ENCODE measurements at regions not wholly inside any gene's neighbourhood (a gene's known extent, or its start where the extent isn't known, plus 50 kb on each side); places are given as distances from the start of the nearest gene placed in this dataset.
"Not testable (repeated sequence)": the region's sequence is repeated elsewhere in the genome, so short reads cannot be mapped to it uniquely, and the experiment has no call there.

DNA sequence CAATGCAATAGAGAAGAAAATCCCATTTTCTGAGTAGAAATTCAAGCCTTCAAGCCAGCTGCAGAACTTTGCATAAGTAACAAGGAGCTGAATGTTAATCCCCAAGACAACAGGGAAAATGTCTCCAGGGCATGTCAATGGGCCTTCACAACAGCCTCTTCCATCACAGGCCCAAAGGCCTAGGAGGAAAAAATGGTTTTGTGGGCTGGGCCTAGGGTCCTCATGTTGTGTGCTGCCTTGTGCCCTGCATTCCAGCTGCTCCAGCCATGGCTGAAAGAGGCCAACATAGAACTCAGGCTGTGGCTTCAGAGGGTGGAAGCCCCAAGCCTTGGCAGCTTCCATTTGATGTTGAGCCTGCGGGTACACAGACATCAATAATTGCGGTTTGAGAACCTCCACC lies 1208.8 kb downstream of the PLA2G4A start:
- DNase-seq (ENCODE audit: low read depth), result not testable (repeated sequence)

DNA sequence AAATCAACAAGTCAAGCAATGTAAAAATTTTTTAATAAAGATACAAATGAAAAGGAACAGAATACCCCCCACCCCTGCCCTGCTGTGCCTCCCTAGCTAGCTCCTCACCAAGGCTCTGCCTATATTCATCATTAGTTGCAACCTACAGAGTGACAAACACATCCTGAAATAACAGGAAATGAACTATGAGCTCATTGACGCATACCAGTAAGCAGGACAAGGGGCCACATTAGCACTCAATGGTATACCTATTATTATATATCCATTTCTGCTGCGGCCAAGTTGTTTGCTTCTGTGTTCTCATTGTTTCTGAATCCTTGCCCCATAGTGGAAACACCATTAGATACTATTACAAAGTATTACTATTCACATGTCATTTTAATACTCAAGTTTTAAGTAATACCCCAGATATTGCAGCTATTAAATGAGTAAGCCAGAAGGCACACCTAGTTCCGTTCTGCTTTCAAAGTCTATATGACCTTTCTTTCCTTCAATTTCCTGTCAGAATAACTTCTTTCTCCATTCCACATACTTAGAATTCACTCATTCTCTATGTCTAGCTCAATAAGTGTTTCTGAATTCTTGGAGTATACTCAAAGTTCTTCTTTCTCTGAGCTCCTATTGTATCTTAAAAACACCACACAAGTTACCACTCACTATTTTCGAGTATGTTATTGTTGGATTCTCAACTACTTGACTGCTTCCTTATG lies 1214.9 kb downstream of the PLA2G4A start:
- DNase-seq (ENCODE audit: low read depth), result no peak

DNA sequence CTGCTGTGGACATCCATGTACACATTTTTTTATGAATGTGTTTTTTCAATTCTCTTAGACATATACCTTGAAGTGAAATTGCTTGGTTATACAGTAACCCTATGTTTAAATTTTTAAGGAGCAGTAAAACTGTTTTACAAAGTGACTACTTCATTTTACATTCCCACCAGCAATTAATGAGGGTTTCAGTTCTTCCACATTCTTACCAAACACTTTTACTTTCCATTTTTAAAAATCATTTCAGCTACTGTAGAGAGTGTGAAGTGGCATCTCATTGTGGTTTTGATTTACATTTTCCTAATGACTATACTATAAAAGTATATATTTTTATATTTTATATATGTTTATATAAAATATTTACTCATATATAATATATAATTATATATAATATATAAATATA lies 1221.5 kb downstream of the PLA2G4A start:
- no peak for DNase-seq (ENCODE audit: low read depth)

DNA sequence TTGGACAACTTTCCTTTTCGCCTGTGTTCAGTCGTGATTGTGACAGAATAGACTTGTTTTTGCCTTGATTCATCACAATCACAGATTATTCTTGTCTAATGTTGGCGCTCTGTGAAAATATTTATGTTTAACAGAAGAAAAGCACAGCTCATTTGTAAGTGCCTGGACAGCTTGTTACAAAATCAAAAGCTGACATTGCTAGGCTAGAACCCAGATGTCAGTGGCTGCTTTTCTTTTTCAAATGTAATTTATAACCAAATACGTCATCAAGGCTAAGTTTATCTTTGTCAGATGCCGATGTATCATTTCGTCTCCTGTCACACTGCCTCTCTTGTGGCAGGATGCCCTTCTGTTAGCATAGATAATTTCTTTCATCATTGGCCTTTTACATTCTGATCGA lies 1227.3 kb downstream of the PLA2G4A start:
- no peak for DNase-seq (ENCODE audit: low read depth)

DNA sequence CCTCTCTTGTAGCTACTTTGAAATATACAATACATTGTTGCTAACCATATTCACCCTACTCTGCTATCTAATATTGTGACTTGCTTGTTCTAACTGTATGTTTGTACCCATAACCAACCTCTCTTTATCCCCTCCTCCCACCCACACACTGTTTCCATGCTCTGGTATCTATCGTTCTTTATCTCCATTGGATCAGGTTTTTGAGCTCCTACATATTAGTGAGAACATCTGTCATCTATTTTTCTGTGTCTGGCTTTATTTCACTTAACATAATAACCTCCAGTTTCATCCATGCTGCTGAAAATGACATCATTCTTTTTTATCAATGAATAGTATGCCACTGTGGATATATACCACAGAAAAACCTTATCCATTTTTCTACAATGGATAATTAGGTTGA lies 1230.1 kb downstream of the PLA2G4A start:
- DNase-seq (ENCODE audit: low read depth), result no peak

DNA sequence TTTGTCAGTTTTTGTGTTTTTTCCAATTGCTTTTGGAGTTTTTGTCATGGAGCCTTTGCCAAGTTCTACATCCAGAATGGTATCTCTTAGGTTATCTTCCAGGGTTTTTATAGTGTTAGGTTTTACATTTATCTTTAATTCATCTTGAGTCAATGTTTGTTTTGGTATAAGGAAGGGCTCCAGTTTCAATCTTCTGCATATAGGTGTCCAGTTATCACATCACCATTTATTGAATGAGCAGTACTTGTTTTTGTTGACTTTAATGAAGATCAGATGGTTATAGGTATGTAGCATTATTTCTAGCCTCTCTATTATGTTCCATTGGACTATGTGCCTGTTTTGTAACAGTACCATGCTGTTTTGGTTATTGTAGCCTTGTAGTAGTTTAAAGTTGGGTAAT lies 1233.1 kb downstream of the PLA2G4A start:
- DNase-seq (ENCODE audit: low read depth), result no peak

DNA sequence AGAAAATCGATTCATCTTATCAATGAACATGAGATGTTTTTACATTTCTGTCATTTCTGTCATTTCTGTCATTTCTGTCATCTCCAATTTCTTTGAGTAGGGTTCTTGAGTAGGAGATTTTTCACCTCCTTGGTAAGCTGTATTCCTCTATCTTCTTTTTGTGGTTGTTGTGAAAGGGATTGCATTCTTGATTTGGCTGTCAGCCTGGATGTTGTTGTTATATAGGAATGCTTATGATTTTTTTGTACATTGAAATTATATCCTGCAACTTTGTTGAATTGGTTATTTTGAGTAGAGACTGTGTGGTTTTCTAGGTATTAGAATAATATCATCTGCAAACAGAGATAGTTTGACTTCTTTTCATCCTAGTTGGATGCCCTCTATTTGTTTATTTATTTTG lies 1233.7 kb downstream of the PLA2G4A start:
- no peak for DNase-seq (ENCODE audit: low read depth)

DNA sequence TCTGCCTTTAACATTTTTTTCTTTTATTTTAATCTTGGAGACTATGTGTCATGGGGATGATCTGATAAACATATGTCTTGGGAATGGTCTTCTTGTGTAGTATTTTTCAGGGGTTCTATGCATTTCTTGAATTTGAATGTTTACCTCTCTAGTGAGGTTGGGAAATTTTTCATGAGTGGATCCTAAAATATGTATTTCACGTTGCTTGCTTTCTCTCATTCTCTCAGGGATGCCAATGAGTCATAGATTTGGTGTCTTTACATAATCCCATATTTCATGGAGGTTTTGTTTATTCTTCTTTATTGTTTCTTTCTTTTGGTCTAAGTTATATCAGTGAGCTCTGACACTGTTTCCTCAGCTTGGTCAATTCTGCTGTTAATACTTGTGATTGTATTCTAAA lies 1237.2 kb downstream of the PLA2G4A start:
- no peak for DNase-seq (ENCODE audit: low read depth)

DNA sequence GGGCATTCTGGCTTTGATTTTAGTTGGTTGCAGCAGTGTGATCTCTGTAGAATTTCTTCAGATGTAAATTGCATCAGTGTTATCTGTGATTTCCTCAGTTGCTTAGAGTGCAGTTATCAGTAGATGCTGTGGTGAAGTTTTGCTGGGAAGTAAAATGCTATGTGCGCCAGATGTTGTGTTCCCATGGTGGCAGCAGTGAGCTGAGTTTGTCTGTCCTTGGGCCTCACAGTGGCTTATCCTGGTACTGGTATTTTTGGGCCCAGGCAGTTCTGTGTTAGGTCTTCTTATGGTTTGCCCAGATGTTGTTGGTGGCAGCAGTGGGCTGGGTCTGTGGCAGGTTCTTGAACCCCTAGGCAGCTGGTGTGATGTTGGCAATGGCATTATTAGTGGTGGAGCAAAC lies 1242.1 kb downstream of the PLA2G4A start:
- no peak for DNase-seq (ENCODE audit: low read depth)

DNA sequence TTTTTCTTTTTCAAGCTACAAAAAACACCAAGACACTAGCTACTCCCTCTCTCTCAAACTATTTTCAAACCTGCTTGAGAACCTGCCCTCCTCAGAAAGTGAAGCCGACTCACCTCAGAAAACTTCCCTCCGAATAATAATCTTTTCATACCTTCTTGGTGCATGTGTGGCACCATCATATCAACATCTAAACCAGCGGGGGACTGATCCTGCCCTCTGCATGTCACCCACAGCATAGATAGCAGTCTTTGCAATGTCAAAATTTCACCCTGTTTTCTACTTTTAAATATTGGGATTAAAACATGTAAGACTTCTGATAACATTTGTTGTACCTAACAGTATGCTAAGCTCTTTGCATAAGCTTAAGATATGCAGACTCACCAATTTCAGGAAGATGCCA lies 1260.3 kb downstream of the PLA2G4A start:
- no peak for DNase-seq (ENCODE audit: low read depth)

DNA sequence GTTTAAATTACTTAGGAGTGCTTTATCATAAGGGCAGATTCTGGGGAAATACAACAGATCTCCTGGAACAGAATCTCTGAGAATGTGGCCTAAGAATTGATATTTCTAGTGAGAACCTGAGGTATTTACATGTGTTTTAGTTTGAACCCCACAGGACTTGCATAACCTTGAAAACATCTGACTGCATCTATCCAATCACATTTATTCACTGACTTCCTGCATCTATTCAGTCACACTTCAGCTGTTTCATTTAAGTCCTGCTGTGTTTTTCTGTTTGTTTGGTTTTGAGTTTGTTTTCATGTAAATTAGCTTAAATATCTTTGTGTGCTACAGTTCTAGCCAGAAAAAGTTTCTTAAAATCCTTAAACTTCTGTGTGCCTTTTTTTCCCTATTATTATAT lies 1260.7 kb downstream of the PLA2G4A start:
- DNase-seq (ENCODE audit: low read depth), result no peak

DNA sequence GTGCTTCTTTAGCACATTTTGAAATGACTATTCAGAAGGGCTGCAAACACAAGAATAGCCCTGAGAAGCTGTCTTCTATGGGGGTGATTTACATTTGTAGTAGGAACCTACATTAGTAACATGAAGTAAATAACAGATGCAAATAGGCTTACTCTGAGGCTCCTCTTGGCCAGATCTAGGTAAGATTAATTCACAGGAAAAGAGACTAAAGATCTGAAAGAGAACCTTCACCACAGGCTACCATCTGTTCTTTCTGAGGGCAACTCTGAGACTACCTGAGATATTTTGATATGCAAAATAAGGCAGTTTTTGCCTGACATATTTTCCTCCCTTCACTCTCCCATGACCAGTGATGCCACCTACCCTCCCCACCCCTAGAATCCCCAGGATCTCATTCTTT lies 1267.8 kb downstream of the PLA2G4A start:
- DNase-seq (ENCODE audit: low read depth), result no peak

DNA sequence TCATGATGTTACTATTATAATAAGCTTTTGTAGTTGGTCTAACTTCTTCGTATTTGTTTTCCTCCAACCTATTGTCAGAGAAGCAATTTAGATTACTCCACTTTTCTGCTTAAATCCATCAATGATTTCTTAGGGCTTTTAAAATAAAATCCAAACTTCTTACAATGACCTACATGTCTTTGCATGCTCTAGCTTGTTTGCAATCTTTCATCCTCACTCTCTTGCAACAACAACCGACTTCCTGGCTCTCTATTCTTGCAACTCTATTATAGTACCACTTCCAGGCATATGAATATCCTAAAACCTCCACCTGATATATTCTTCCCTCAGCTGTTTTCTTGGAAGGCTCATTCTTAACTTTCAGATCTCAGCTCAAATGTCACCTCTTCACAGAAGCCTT lies 1288.7 kb downstream of the PLA2G4A start:
- DNase-seq (ENCODE audit: low read depth), result no peak

DNA sequence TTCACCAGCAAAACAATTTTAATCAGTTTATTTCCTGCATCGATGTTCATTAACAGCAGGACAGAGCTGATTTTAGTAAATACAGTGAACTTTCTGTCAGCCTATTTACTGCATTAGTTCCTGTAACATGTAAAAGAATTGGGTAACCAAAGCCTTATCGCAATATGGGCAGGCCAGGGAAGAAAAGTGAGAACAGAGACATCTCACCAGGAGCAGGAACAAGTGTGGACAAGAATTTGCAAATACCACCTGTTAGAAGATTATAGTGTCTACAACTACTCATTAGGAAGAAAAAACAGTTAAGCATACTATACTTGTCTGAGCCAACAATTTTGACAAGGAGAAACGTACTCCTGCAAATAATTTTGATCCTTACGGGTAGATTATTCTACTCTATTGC lies 1293.9 kb downstream of the PLA2G4A start:
- no peak for DNase-seq (ENCODE audit: low read depth)

DNA sequence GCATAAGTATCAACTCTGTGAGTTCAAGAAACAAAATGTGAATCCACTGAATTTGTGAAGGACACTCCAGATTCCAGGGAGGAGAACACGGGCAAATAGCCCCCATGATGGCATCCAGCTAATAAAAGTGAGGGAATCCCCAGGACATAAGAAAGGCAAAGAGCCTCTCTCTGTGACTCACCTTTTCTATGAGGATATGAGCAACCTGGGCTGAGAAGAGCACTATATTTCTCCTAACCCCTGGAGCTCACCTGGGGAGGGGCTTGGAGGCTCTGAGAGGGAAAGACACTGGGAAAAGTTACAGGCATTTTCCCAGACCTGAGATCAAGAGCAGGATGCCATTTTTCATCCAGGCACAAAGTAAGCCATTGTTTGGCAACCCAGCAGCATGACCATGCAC lies 1298.8 kb downstream of the PLA2G4A start:
- DNase-seq (ENCODE audit: low read depth), result no peak

DNA sequence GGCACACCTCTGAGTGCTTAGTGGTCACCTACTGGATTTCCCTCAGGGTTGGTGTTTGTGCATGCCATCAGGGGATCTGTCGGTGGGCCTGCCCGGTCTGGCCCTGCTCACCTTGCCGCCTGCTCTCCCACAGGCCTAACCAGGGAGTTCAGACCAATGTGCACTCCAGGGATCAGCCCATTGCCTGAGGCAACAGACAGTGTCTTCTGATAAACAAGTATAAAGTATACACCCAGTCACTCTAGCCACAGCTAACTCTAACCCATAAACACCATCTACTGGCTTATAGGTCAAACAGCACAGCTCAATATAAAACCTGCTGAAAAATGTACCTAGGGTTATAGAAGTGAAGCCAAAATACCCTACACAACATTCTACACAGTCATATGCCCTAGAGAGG lies 1300.0 kb downstream of the PLA2G4A start:
- DNase-seq (ENCODE audit: low read depth), result peak; percentile 20

DNA sequence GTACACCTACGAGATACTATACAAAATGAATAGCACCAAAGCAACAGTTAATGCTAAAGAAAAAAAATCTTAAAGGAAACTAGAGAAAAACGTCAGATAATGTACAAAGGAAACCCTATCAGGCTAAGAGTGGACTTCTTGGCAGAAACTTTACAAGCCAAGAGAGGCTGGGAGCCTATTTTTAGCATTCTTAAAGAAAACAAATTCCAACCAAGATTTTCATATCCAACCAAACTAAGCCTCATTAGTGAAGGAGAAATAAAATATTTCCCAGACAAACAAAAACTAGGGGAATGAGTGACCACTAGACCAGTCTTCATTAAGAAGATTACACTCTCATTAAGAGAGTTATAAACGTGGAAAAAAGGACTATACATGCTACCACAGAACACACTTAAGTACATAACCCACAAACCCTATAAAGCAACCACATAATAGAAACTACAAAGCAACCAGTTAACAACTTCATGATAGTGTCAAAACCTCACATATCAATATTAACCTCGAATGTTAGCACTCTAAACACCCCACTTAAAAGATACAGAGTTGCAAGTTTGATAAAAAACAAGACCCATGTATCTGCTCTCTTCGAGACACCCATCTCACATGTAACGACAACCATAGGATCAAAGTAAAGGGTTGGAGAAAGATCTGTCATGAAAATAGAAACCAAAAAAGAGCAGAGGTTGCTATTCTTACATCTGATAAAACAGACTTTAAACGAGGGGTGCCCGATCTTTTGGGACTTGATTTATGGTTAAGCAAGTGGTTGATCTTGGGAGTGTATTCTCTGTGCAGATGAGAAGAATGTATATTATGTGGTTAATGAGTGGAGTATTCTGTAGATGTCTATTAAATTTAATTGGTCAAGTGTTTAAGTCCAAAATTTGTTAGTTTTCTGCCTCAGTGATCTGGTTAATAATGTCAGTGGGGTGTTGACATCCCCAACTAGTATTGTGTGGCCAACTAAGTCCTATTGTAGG lies 1301.4 kb downstream of the PLA2G4A start:
- DNase-seq (ENCODE audit: low read depth), result no peak

DNA sequence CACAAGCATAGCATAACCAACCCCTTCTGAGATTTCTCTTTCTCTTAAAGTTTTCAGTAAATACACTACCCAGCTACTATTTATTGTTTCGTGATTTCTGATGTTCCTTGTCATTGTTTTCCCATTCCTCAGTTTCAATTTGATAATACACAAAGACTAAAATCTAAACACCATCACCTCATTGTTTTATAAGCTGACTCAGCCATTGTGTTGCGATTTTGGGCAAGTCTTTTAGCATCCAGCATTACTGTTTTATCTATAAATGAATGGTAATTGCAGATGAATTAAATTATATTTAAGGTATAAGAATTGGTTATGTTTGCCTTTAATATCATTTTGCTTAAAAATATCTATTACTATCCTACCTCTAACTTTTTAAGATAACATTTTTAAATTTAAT lies 1308.5 kb downstream of the PLA2G4A start:
- DNase-seq (ENCODE audit: low read depth), result no peak

DNA sequence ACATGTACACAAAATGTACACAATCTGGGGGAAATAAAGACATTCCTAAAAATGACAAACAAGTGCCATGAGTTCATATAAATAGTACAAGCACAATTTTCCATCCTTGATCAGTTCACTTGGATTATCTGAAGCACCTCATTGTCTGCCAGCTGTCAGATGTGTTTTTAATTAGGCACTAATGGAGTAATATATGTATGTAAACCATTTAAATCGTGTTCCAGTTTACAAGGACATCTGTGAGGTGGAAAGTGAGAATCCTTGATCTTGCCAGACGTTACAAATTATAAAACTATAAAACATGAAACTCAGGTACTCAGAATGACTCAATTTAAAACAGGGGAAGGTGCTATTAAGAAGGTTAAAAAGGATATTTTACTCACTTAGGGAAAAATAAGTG lies 1312.2 kb downstream of the PLA2G4A start:
- no peak for DNase-seq (ENCODE audit: low read depth)

DNA sequence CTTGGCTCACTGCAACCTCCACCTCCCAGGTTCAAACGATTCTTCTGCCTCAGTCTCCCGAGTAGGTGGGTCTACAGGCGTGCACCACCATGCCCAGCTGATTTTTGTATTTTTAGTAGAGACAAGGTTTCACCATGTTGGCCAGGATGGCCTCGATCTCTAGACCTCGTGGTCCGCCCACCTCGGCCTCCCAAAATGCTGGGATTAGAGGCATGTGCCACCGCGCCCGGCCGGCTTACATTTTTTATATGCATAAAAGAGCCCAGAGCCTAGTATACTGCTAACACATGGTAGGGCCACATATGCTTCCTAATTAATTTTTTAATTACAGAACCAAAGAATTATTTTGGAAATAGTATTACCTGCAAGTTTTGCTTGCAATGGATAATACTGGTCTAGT lies 1325.4 kb downstream of the PLA2G4A start:
- no peak for DNase-seq (ENCODE audit: low read depth)

DNA sequence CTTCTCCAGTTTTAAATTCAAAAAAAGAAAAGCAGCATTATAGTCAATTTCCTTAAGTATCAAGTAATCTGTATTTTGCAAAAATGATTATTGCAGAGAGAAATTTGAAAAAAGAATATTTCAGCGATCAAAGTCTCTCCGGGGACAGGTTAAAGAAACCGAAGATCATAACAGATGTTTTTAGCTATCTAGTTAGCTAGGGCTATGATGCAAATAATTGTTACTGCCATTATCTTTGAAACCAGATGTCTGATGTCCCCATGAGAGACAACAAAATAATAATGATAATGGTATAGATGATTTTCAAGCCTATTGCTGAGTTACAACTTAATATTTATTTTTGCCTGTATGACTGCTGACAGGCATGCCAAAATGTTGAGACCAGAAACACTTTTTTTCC lies 1326.0 kb downstream of the PLA2G4A start:
- DNase-seq (ENCODE audit: low read depth), result no peak

DNA sequence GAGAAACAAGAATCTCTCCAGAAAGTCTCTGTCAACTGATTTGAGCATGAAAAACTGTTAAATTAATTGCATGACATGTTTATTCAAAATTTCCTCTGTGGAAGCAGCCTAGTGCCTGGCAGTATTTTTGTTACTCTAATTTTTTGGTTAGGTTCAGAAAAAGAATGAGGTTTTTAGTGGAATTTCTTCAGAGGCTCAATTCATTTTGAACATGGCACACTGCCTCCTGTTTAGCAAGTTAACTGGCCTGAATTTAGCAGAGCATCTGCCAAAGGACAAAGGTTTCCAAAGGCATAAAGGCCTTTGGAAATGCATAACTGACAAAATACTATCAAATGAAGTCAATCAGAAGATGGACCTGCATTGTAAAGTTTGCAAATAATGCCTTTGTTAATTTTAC lies 1326.5 kb downstream of the PLA2G4A start:
- no peak for DNase-seq (ENCODE audit: low read depth)

DNA sequence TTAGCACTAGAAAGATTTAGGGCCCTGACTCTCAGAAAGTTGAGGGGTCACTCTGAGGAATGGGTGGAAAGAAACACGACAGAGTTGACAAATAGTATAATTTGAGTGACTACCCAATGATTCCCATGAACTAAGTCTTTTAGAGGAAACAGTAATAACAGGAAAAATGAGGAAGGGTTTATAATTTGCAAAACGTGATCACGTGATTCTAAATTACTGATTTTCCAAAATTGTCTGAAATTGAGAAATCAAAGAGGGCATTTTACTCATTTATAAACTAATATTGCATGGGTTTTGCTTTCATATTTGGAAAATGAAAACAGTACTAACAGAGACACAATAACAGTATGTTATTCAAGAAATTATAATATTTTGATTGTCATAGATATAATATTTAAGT lies 1335.7 kb downstream of the PLA2G4A start:
- DNase-seq (ENCODE audit: low read depth), result no peak

Measured in RPMI7951 (cell line).